ENCODE measurements at regions not wholly inside any gene's neighbourhood (a gene's known extent, or its start where the extent isn't known, plus 50 kb on each side); places are given as distances from the start of the nearest gene placed in this dataset.

GRCh38 chr20:63101781-63102720, 95.3 kb upstream of the BHLHE23 start:
- no peak for DNase-seq (ENCODE audit: extremely low read depth, low read depth)

GRCh38 chr20:63100926-63101699, 94.3 kb upstream of the BHLHE23 start:
- no peak for DNase-seq (ENCODE audit: extremely low read depth, low read depth)

- DNase-seq (ENCODE audit: extremely low read depth, low read depth), result no peak
Observed at GRCh38 chr20:63100174-63100925, 93.6 kb upstream of the BHLHE23 start.

GRCh38 chr20:63099456-63100173, 92.9 kb upstream of the BHLHE23 start:
- no peak for DNase-seq (ENCODE audit: extremely low read depth, low read depth)

GRCh38 chr20:63098195-63098810, 91.5 kb upstream of the BHLHE23 start:
- no peak for DNase-seq (ENCODE audit: extremely low read depth, low read depth)

- no peak for DNase-seq (ENCODE audit: extremely low read depth, low read depth)
Observed at GRCh38 chr20:63097336-63097831, 90.6 kb upstream of the BHLHE23 start.

GRCh38 chr20:63096681-63097335, 90.0 kb upstream of the BHLHE23 start:
- no peak for DNase-seq (ENCODE audit: extremely low read depth, low read depth)

- no peak for DNase-seq (ENCODE audit: extremely low read depth, low read depth)
Observed at GRCh38 chr20:63095718-63096654, 89.2 kb upstream of the BHLHE23 start.

- no peak for DNase-seq (ENCODE audit: extremely low read depth, low read depth)
Observed at GRCh38 chr20:63094767-63095499, 88.2 kb upstream of the BHLHE23 start.

- no peak for DNase-seq (ENCODE audit: extremely low read depth, low read depth)
Observed at GRCh38 chr20:63093966-63094766, 87.4 kb upstream of the BHLHE23 start.

- DNase-seq (ENCODE audit: extremely low read depth, low read depth), result no peak
Observed at GRCh38 chr20:63092660-63093215, 86.0 kb upstream of the BHLHE23 start.

GRCh38 chr20:63091901-63092659, 85.3 kb upstream of the BHLHE23 start:
- no peak for DNase-seq (ENCODE audit: extremely low read depth, low read depth)

- DNase-seq (ENCODE audit: extremely low read depth, low read depth), result no peak
Observed at GRCh38 chr20:63090682-63091571, 84.2 kb upstream of the BHLHE23 start.

- DNase-seq (ENCODE audit: extremely low read depth, low read depth), result no peak
Observed at GRCh38 chr20:63090052-63090451, 83.3 kb upstream of the BHLHE23 start.
